Bronchial epithelial cell (primary cell): ENCODE measurements at regions not wholly inside any gene's neighbourhood (a gene's known extent, or its start where the extent isn't known, plus 50 kb on each side); places are given as distances from the start of the nearest gene placed in this dataset.

ENCODE experiments used
- DNase-seq: peaks from one replicate; pipeline ENCODE4 v3.0.0-alpha.2; 2010; ENCODE audit warnings: low read depth
- FAIRE-seq: peaks from 2 replicates; lab custom pipeline; 2011; peaks lifted over from hg19 to GRCh38; lab: Jason Lieb, UNC
- H3K27me3 ChIP-seq: 2 replicates; pipeline ENCODE4 v1.5.1; 2011; ENCODE audit warnings: low read length; ENCODE audit not compliant: control insufficient read depth, insufficient read depth
- H3K36me3 ChIP-seq: 2 replicates; pipeline ENCODE4 v1.5.1; 2011; ENCODE audit warnings: low read length; ENCODE audit not compliant: control insufficient read depth, insufficient read depth
- H3K4me3 ChIP-seq: 2 replicates; pipeline ENCODE4 v1.5.1; 2011; ENCODE audit warnings: mild to moderate bottlenecking, low read depth, low read length, control low read depth
- CTCF ChIP-seq: IDR thresholded peaks from 2 replicates; pipeline ENCODE4 v1.5.1; 2011; ENCODE audit warnings: mild to moderate bottlenecking, moderate library complexity, low read length, control low read depth, inconsistent platforms; ENCODE audit not compliant: insufficient read depth, severe bottlenecking

GRCh38 chr3:3708769-3709115 is 90.5 kb upstream of the LRRN1 start:
- DNase-seq (no peak), FAIRE-seq (no peak)
- no peak overlapping the region for H3K4me3 ChIP-seq
- no peaks in the 10 kb centered on the region for H3K27me3 ChIP-seq
- TF ChIP-seq CTCF = no peak
- no peaks in the 10 kb centered on the region for H3K36me3 ChIP-seq

GRCh38 chr3:3707858-3708768 is 91.1 kb upstream of the LRRN1 start:
- DNase-seq = peak; percentile 73
- no peaks in the 10 kb centered on the region for H3K27me3 ChIP-seq
- no peak for FAIRE-seq
- H3K4me3 ChIP-seq = no peak overlapping the region
- H3K36me3 ChIP-seq = no peaks in the 10 kb centered on the region
- TF ChIP-seq CTCF = no peak

- FAIRE-seq (no peak), DNase-seq (no peak)
- TF ChIP-seq CTCF = no peak
- Histone ChIP-seq H3K36me3 (no peaks in the 10 kb centered on the region), H3K4me3 (no peak overlapping the region), H3K27me3 (no peaks in the 10 kb centered on the region)
Measured at GRCh38 chr3:3705090-3705775, 94.0 kb upstream of the LRRN1 start.

DNA sequence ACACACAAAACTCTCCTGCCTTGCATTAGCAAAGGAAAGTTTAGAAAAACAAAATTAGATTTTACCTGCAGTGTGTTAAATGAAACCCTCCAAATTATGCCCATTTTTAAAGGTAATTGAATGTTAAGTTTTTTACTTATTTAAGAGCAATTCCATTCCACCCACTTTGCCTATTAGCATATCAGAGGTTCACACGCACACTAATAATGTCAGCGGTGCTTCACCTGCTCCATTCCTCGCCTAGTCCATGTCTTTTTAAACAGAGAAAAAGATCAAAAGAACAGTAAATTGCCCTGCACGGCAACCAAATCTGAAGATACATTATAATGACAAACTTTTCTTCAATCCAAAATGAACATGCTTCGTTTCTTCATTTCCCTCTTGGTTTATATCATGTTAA is 97.3 kb upstream of the LRRN1 start:
- no peak for DNase-seq
- no peak for FAIRE-seq

GRCh38 chr3:3699816-3700633 is 99.2 kb upstream of the LRRN1 start:
- H3K4me3 ChIP-seq = no peak overlapping the region
- H3K36me3 ChIP-seq = no peaks in the 10 kb centered on the region
- no peaks in the 10 kb centered on the region for H3K27me3 ChIP-seq
- DNase-seq (peak; percentile 56), FAIRE-seq (no peak)
- no peak for TF ChIP-seq CTCF

More for the DNA sequence above, 97.3 kb upstream of the LRRN1 start:
- TF ChIP-seq CTCF = no peak
- Histone ChIP-seq H3K4me3 (no peak overlapping the region), H3K36me3 (no peaks in the 10 kb centered on the region), H3K27me3 (no peaks in the 10 kb centered on the region)
